NCI-H460 (cell line): ENCODE measurements at regions not wholly inside any gene's neighbourhood (a gene's known extent, or its start where the extent isn't known, plus 50 kb on each side); places are given as distances from the start of the nearest gene placed in this dataset.
A peak's percentile ranks its signal among the peaks of the same experiment; 100 is the strongest.

Experiments
- DNase-seq: peaks from one replicate; pipeline ENCODE4 v3.0.0-alpha.2; 2016; ENCODE audit warnings: low read depth; ENCODE audit errors: extremely low read depth

DNA sequence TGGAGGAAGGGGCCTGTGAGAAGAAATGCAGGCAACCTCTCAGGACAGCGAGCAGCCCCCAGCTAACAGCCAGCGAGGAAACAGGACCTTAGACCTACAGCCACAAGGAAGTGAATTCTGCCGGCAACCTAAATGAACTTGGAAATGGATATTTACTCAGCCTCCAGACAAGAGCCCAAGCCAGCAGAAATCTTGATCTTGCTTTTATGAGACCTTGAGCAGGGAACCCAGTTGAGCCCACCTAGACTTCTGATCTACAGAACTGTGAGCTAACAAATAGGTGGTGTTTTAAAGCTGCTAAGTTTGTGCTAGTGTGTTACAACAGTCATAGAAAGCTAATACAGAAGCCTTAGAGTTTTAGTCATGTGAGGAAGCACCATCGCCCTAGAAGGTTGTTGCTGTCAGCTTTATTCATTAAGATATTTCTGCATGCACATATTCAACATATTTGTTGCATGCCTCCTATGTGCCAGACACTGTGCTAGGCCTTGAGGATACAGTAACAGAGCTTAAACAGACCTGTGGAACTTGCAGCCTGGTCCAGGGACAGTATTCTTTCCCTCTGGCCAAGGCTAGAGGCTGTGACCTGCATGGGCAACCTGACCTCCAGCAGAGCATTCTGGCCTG is 50.3 kb downstream of the NALF2 start:
- DNase-seq: no peak

DNA sequence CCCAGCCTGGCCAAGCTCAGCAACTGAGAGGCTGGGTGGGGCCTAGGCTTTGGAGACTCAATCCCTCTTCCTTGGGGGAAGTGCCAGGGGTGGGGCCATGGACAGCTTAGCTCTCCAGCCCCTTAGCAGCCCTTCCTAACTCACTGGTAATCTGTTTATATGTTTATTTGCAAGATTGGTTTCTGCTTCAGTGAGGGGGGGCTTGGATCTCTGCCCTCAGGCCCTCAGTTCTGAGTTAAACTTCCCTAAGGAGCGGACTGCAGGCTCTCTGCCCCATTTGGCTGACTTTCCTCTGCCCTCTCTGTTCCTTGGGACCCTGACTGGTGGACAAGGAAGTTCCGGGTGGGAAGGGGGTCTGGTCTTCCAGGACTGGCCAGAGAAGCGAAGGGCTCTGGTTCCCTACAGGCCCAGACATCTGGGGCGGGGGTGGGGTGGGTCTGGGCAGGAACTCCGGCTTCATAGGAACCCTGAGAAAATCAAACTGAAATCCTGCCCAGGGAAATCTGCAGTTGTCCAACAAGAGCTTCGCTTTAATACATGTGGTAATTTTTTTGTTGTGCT is 51.4 kb downstream of the NALF2 start:
- DNase-seq: no peak

DNA sequence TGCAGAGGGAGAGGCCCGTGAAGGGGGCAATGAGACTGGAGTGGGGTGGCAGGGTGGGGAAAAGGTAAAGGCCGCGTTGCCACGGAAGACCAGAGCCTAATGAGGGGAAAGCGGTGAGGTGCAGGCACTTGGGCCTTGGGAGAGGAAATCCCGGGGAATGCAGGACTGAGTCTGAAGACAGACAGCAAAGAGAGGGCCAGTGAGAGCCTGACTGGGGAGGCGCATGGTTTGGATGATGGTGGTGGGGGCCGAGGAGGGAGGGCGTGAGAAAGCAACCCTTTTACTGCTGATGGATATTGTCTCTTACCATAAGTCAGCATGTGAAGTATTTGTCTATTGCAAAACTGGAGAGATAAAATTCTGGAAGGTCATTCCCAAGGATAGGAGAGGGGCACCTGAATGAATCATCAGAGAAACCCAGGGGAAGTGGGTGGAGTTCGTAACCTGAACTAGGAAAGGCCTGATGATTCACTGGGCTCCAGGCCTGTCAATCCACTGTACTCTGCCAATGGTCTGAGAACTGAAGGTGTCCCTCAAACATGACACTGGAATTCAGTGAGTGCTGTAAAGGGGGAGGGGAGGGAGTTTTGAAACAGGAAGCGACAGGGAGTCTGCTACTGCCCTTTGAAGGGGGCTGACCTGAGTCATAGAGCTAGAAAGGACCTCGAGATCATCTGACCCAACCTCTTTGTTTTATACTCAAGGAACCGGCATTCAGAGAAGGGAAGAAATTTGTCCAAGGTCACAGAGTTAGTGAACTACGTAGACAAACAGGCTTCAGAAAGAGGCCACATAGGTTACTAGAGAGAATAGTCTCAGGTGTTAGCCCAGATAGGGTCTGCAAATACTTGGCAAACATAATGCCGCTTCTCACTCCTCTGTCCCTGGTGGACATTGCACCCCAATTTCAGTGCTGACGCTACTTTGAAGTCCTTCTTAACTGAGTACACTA is 52.2 kb downstream of the NALF2 start:
- peak; percentile 4 for DNase-seq

DNA sequence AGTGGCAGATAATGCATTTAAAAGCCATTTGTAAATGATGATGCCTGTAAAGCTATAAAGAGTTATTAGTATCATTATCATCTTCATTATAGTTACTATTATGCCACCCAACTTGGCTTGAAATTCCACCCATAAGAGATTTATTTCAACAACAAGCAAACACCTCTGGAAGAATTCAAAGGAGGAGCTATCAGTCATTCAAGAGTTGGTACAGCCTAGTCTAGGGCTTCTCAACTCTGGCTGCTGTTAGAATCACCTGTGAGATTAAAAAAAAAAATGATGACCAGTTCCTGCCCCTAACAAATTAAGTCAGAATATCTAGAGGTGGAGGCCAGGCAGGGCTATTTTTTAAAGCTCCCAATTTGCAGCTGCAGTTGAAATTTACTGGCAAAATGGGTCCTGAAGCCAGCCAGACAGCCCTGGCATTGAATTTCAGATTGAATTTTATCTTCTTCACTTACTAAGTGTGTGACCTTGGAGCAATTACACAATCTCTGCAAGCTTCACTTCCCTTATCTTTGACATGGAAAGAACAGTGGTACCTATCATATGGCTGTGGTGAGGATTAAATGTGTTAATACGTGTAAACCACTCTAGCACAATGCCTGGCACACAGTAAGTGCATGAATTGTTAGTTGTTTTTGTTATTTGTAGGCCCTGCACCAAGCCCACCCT is 52.9 kb upstream of the EDA start:
- no peak for DNase-seq

DNA sequence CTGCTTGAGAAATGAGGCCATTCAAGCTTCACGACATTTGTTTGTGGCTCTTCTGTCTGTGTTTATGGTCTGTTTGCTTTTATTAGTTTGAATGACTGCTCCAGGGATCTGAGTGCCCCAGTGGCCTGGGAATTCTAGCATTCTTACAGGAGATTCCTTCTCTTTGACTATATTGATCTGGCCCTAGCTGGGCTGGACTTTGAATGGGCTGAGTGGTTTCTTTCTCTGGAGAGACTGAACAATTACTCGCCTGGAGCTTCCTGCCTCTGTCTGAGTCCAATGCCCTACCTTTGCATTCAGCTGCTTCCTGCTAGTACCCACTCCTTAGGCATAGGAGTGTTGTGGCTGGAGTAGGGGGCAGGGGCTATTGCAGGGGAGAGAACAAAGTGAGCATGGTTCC is 51.2 kb upstream of the EDA start:
- DNase-seq: no peak

DNA sequence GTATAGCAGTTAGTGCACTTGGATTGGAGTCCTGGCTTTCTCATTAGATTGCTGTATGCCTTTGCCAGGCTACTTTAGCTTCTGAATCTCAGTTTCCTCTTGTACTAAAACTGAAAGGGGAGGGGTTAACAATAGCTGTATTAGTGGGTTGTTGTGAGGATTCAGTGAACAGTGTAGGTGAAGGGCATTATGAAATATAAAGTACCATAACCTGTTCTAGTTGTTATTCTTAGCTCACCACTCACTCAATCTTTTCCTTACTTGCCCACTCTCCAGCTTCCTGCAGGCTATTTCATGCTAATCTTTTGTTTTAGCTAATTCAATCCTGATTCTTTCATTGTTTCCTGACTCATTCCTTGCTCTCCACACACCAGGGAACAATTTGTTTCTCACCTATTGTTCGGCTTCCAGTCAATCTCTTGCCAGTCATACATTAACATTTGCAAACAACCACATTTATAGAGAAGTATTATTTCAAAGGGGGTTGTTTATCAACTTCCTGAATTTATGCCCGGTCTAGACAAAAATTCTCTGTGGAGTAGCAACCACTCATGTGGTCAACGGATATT is 50.6 kb upstream of the EDA start:
- DNase-seq: no peak
